HG02885 (cell line): ENCODE measurements at regions not wholly inside any gene's neighbourhood (a gene's known extent, or its start where the extent isn't known, plus 50 kb on each side); places are given as distances from the start of the nearest gene placed in this dataset.

Experiments
- ATAC-seq: cut with Tn5 transposase; IDR thresholded peaks from one replicate; pipeline ENCODE4 v1.9.1; 2021; ENCODE audit warnings: mild to moderate bottlenecking; ENCODE audit not compliant: unreplicated experiment, poor library complexity

- ATAC-seq = no peak
These were observed 516.9 kb downstream of the EIPR1 start for GRCh38 chr2:2860589-2861300.

GRCh38 chr2:2859732-2860131 lies 517.9 kb downstream of the EIPR1 start:
- no peak for ATAC-seq

- no peak for ATAC-seq
These were observed 518.5 kb downstream of the EIPR1 start for GRCh38 chr2:2859164-2859563.

- no peak for ATAC-seq
These were observed 520.7 kb downstream of the EIPR1 start for GRCh38 chr2:2856723-2857415.

- no peak for ATAC-seq
These were observed 522.3 kb downstream of the EIPR1 start for GRCh38 chr2:2855297-2855696.

- no peak for ATAC-seq
These were observed 522.3 kb upstream of the MYT1L start for GRCh38 chr2:2853346-2853745.

- no peak for ATAC-seq
These were observed 521.0 kb upstream of the MYT1L start for GRCh38 chr2:2851806-2852777.

GRCh38 chr2:2851316-2851715 lies 520.2 kb upstream of the MYT1L start:
- ATAC-seq = no peak

GRCh38 chr2:2850859-2851258 lies 519.8 kb upstream of the MYT1L start:
- ATAC-seq = no peak

GRCh38 chr2:2850218-2850755 lies 519.2 kb upstream of the MYT1L start:
- ATAC-seq = no peak

GRCh38 chr2:2849464-2850217 lies 518.6 kb upstream of the MYT1L start:
- ATAC-seq = no peak

GRCh38 chr2:2848621-2849333 lies 517.7 kb upstream of the MYT1L start:
- ATAC-seq = no peak

GRCh38 chr2:2848198-2848597 lies 517.1 kb upstream of the MYT1L start:
- no peak for ATAC-seq

- no peak for ATAC-seq
These were observed 516.2 kb upstream of the MYT1L start for GRCh38 chr2:2847209-2847676.

- ATAC-seq = no peak
These were observed 515.5 kb upstream of the MYT1L start for GRCh38 chr2:2846332-2847208.

- ATAC-seq = no peak
These were observed 514.8 kb upstream of the MYT1L start for GRCh38 chr2:2845806-2846315.

GRCh38 chr2:2845267-2845666 lies 514.2 kb upstream of the MYT1L start:
- no peak for ATAC-seq

GRCh38 chr2:2843969-2844548 lies 513.0 kb upstream of the MYT1L start:
- no peak for ATAC-seq
